Activated naive CD8-positive, alpha-beta T cell treated with anti-CD3 and anti-CD28 coated beads for 36 hours (primary cell): ENCODE measurements at regions not wholly inside any gene's neighbourhood (a gene's known extent, or its start where the extent isn't known, plus 50 kb on each side); places are given as distances from the start of the nearest gene placed in this dataset.
"Not testable (repeated sequence)": the region's sequence is repeated elsewhere in the genome, so short reads cannot be mapped to it uniquely, and the experiment has no call there.

Source experiments
- DNase-seq: peaks from one replicate; pipeline ENCODE4 v3.0.0; 2021
- H3K27ac Mint-ChIP-seq: one replicate; pipeline ENCODE4 v1.8.0; 2022; ENCODE audit warnings: mild to moderate bottlenecking, moderate library complexity, mixed read lengths
- H3K27me3 Mint-ChIP-seq: one replicate; pipeline ENCODE4 v1.8.0; 2022; ENCODE audit warnings: mild to moderate bottlenecking, mixed read lengths
- H3K36me3 Mint-ChIP-seq: one replicate; pipeline ENCODE4 v1.8.0; 2021; ENCODE audit warnings: mild to moderate bottlenecking, mixed read lengths
- H3K4me1 Mint-ChIP-seq: one replicate; pipeline ENCODE4 v1.8.0; 2021; ENCODE audit warnings: mixed read lengths
- H3K4me3 Mint-ChIP-seq: one replicate; pipeline ENCODE4 v1.8.0; 2022; ENCODE audit warnings: mild to moderate bottlenecking, moderate library complexity, mixed read lengths
- H3K9me3 Mint-ChIP-seq: one replicate; pipeline ENCODE4 v1.8.0; 2022; ENCODE audit warnings: mixed read lengths

- not testable (repeated sequence) for H3K9me3 Mint-ChIP-seq, H3K4me1 Mint-ChIP-seq, H3K4me3 Mint-ChIP-seq, H3K27me3 Mint-ChIP-seq, H3K36me3 Mint-ChIP-seq, H3K27ac Mint-ChIP-seq, DNase-seq
Observed at GRCh38 chr2:61593648-61594047, 55.5 kb upstream of the XPO1 start.

GRCh38 chr2:61590214-61590613 is 52.1 kb upstream of the XPO1 start:
- H3K27me3 Mint-ChIP-seq: no peaks in the 10 kb centered on the region
- peaks cover 7% of the 10 kb centered on the region for H3K9me3 Mint-ChIP-seq
- H3K36me3 Mint-ChIP-seq: no peaks in the 10 kb centered on the region
- DNase-seq: no peak
- H3K4me3 Mint-ChIP-seq: no peak overlapping the region
- no peak overlapping the region for H3K27ac Mint-ChIP-seq
- H3K4me1 Mint-ChIP-seq: no peaks in the 10 kb centered on the region

- H3K4me3 Mint-ChIP-seq: no peak overlapping the region
- no peaks in the 10 kb centered on the region for H3K4me1 Mint-ChIP-seq
- no peak overlapping the region for H3K27ac Mint-ChIP-seq
- H3K27me3 Mint-ChIP-seq: no peaks in the 10 kb centered on the region
- H3K9me3 Mint-ChIP-seq: peaks cover 5% of the 10 kb centered on the region
- H3K36me3 Mint-ChIP-seq: no peaks in the 10 kb centered on the region
- no peak for DNase-seq
Observed at GRCh38 chr2:61588566-61588965, 50.4 kb upstream of the XPO1 start.
